IMR-90 (cell line): ENCODE measurements at regions not wholly inside any gene's neighbourhood (a gene's known extent, or its start where the extent isn't known, plus 50 kb on each side); places are given as distances from the start of the nearest gene placed in this dataset.

ENCODE experiments used
- ATAC-seq: fragments of 200-7000 bp; cut with Tn5 transposase; 2 replicates; pipeline ENCODE4 v1.9.1; 2020; ENCODE audit warnings: low read depth, mild to moderate bottlenecking, moderate library complexity
- BruUV-seq: library from RNA; stranded (reverse); fragments of 400-500 nt; replicated peaks from 2 replicates; lab custom pipeline; 2021; lab: Mats Ljungman, UMichigan
- CTCF ChIA-PET: fragments of 300-600 bp; formaldehyde crosslinking; extraction: SDS; loops from one replicate; lab custom pipeline; 2021; ENCODE audit warnings: antibody characterized with exemption; lab: Yijun Ruan, JAX
- POLR2A ChIA-PET: fragments of 300-600 bp; sonication (Branson Sonifier 250); formaldehyde crosslinking; loops from one replicate; lab custom pipeline; 2022; ENCODE audit warnings: antibody characterized with exemption; ENCODE audit not compliant: unreplicated experiment; lab: Charles Lee
- DNase-seq: peaks from one replicate; pipeline ENCODE4 v3.0.0; 2013
- H2AFZ ChIP-seq: replicated peaks from 2 replicates; pipeline ENCODE3; 2013; ENCODE audit warnings: low read length, mild to moderate bottlenecking; ENCODE audit not compliant: poor library complexity
- H2AK5ac ChIP-seq: 2 replicates; pipeline ENCODE4 v1.6.1; 2013; ENCODE audit warnings: low read depth, low read length, inconsistent platforms
- H2AK9ac ChIP-seq: replicated peaks from 2 replicates; pipeline ENCODE3; 2013; ENCODE audit warnings: mild to moderate bottlenecking, low read depth, low read length, moderate library complexity; ENCODE audit not compliant: poor library complexity
- H2BK120ac ChIP-seq: 2 replicates; pipeline ENCODE4 v1.6.1; 2013; ENCODE audit warnings: low read depth, low read length, inconsistent platforms
- H2BK15ac ChIP-seq: 3 replicates; pipeline ENCODE4 v1.6.1; 2013; ENCODE audit warnings: low read depth, low read length, inconsistent platforms
- H2BK20ac ChIP-seq: 2 replicates; pipeline ENCODE4 v1.6.1; 2013; ENCODE audit warnings: low read depth, mild to moderate bottlenecking, inconsistent platforms, low read length, moderate library complexity
- H2BK5ac ChIP-seq: 2 replicates; pipeline ENCODE4 v1.6.1; 2013; ENCODE audit warnings: mild to moderate bottlenecking, low read depth, low read length, inconsistent platforms; ENCODE audit not compliant: poor library complexity, severe bottlenecking
- H3K14ac ChIP-seq: replicated peaks from 2 replicates; pipeline ENCODE4 v1.6.1; 2013; ENCODE audit warnings: low read depth, low read length, inconsistent platforms
- H3K18ac ChIP-seq: 2 replicates; pipeline ENCODE4 v1.6.1; 2013; ENCODE audit warnings: low read depth, low read length, control low read depth
- H3K23ac ChIP-seq: 2 replicates; pipeline ENCODE4 v1.6.1; 2013; ENCODE audit warnings: low read depth, low read length, inconsistent platforms
- H3K27ac ChIP-seq: 2 replicates; pipeline ENCODE4 v1.5.1; 2013; ENCODE audit warnings: mild to moderate bottlenecking, control low read depth, low read length; ENCODE audit not compliant: insufficient read depth
- H3K27me3 ChIP-seq: 2 replicates; pipeline ENCODE4 v1.6.1; 2013; ENCODE audit warnings: low read length; ENCODE audit not compliant: control insufficient read depth, insufficient read depth
- H3K36me3 ChIP-seq: 2 replicates; pipeline ENCODE4 v1.6.1; 2013; ENCODE audit warnings: low read length, mixed read lengths; ENCODE audit not compliant: control insufficient read depth, insufficient read depth
- H3K4ac ChIP-seq: 2 replicates; pipeline ENCODE4 v1.6.1; 2013; ENCODE audit warnings: low read depth, low read length, inconsistent platforms
- H3K4me1 ChIP-seq: 2 replicates; pipeline ENCODE4 v1.6.1; 2013; ENCODE audit warnings: low read length, mixed read lengths; ENCODE audit not compliant: control insufficient read depth, insufficient read depth
- H3K4me2 ChIP-seq: 2 replicates; pipeline ENCODE4 v1.6.1; 2013; ENCODE audit warnings: low read depth, mild to moderate bottlenecking, control low read depth, low read length, moderate library complexity
- H3K4me3 ChIP-seq: 2 replicates; pipeline ENCODE4 v1.5.1; 2013; ENCODE audit warnings: low read depth, mild to moderate bottlenecking, control low read depth, low read length, moderate library complexity; ENCODE audit not compliant: insufficient read depth
- H3K56ac ChIP-seq: 2 replicates; pipeline ENCODE4 v1.6.1; 2013; ENCODE audit warnings: low read length, inconsistent platforms; ENCODE audit not compliant: insufficient read depth; ENCODE audit errors: extremely low read depth
- H3K79me1 ChIP-seq, 2 experiments: 2 replicates each; pipeline ENCODE4 v1.6.1; 2013; ENCODE audit warnings: low read length in 2 of 2, inconsistent platforms in 1 of 2, low read depth in 1 of 2
- H3K9ac ChIP-seq: 2 replicates; pipeline ENCODE4 v1.6.1; 2013; ENCODE audit warnings: low read depth, low read length, control low read depth
- H3K9me1 ChIP-seq: 2 replicates; pipeline ENCODE4 v1.6.1; 2013; ENCODE audit warnings: low read length, inconsistent platforms; ENCODE audit not compliant: insufficient read depth
- H3K9me3 ChIP-seq: 2 replicates; pipeline ENCODE4 v1.6.1; 2013; ENCODE audit warnings: low read length; ENCODE audit not compliant: control insufficient read depth, insufficient read depth
- H4K20me1 ChIP-seq: 2 replicates; pipeline ENCODE4 v1.6.1; 2013; ENCODE audit warnings: low read length, inconsistent platforms; ENCODE audit not compliant: insufficient read depth
- H4K5ac ChIP-seq: 2 replicates; pipeline ENCODE4 v1.6.1; 2013; ENCODE audit warnings: mild to moderate bottlenecking, low read depth, low read length, control low read depth
- H4K8ac ChIP-seq, 2 experiments: 2 replicates each; pipeline ENCODE4 v1.6.1; 2013; ENCODE audit warnings: low read depth in 2 of 2, low read length in 2 of 2, control low read depth in 1 of 2, inconsistent platforms in 1 of 2
- H4K91ac ChIP-seq: 2 replicates; pipeline ENCODE4 v1.6.1; 2013; ENCODE audit warnings: low read depth, low read length, inconsistent platforms; ENCODE audit not compliant: insufficient read depth
- BHLHE40 ChIP-seq: fragments of 150-350 bp; IDR thresholded peaks from 2 replicates; pipeline ENCODE4 v1.6.1; 2016; ENCODE audit warnings: mild to moderate bottlenecking, low read depth, low read length
- CTCF ChIP-seq: conservative IDR thresholded peaks from 2 replicates; pipeline ENCODE4 v1.5.1; 2012; ENCODE audit warnings: mild to moderate bottlenecking, low read depth, low read length, improper control_type of control experiment
- MAZ ChIP-seq: IDR thresholded peaks from 2 replicates; pipeline ENCODE4 v1.6.1; 2012; ENCODE audit warnings: low read depth, mild to moderate bottlenecking, low read length, improper control_type of control experiment, moderate library complexity, borderline replicate concordance
- NFE2L2 ChIP-seq: fragments of 150-350 bp; IDR thresholded peaks from 2 replicates; pipeline ENCODE4 v1.6.1; 2016; ENCODE audit warnings: low read depth, mild to moderate bottlenecking, low read length
- RFX5 ChIP-seq: IDR thresholded peaks from 2 replicates; pipeline ENCODE4 v1.8.0; 2012; ENCODE audit warnings: low read depth, mild to moderate bottlenecking, low read length, moderate library complexity
- SMC3 ChIP-seq: fragments of 150-350 bp; IDR thresholded peaks from 2 replicates; pipeline ENCODE4 v1.6.1; 2016; ENCODE audit warnings: low read depth, mild to moderate bottlenecking, antibody characterized with exemption, low read length, moderate library complexity
- WGBS, 2 experiments: methylation state at CpG; one replicate each; pipeline versions ENCODE4 v1.1.5 to v1.1.7; 2013; ENCODE audit warnings: missing lambda C conversion rate in 2 of 2; ENCODE audit not compliant: insufficient read length in 1 of 2; ENCODE audit errors: extremely low coverage in 2 of 2; 5-methylcytosine and 5-hydroxymethylcytosine counted together
- dilution Hi-C: fragments of 300-500 bp; cut with HindIII; formaldehyde crosslinking; loops from one replicate; pipeline ENCODE4 v1.14.3; 2018; ENCODE audit warnings: low sequenced_read_pairs; ENCODE audit not compliant: unreplicated experiment
- in situ Hi-C: fragments of 300-500 bp; cut with MboI; formaldehyde crosslinking; loops from 3 replicates; pipeline ENCODE4 v1.14.3; 2019; ENCODE audit warnings: low sequenced_read_pairs, inconsistent platforms, mixed read lengths
- intact Hi-C: fragments of 100-400 bp; cut with micrococcal nuclease; formaldehyde crosslinking; loops from 2 replicates; pipeline ENCODE4 v1.10.0; 2022

- no peak for TF ChIP-seq BHLHE40
- TF ChIP-seq NFE2L2: no peak
- no peak for TF ChIP-seq CTCF
Measured at GRCh38 chr16:11423315-11424117, 78.3 kb downstream of the RMI2 start (continued).

- intact Hi-C loops (loop anchor here (10.0 kb wide), 1 partner anchor 51 kb away; no protein-coding TSS in a partner anchor), in situ Hi-C loops (no loop called here), dilution Hi-C loops (no loop called here)
- Histone ChIP-seq H2BK20ac (no peak overlapping the region), H3K23ac (no peak overlapping the region), H2AFZ (no peak overlapping the region), H3K27me3 (peaks cover 7% of the 10 kb centered on the region; the same call in 1 of the 2 replicates), H3K36me3 (no peaks in the 10 kb centered on the region), H3K4ac (no peak overlapping the region), H2BK15ac (no peak overlapping the region), H2BK5ac (no peak overlapping the region), H3K9me1 (no peaks in the 10 kb centered on the region), H3K56ac (no peak overlapping the region), H4K20me1 (no peaks in the 10 kb centered on the region), H3K14ac (no peak overlapping the region), H4K8ac (no peak overlapping the region), H4K91ac (no peak overlapping the region), H2AK5ac (no peak overlapping the region), H2BK120ac (no peak overlapping the region), H3K18ac (no peak overlapping the region), H3K4me1 (no peaks in the 10 kb centered on the region), H3K4me3 (no peak overlapping the region), H3K9me3 (no peaks in the 10 kb centered on the region), H3K9ac (no peak overlapping the region), H3K27ac (no peak overlapping the region), H4K5ac (no peak overlapping the region), H3K4me2 (no peak overlapping the region), H2AK9ac (no peak overlapping the region), H3K79me1 (no peaks in the 10 kb centered on the region)
- no peak for ATAC-seq
- no peak for TF ChIP-seq RFX5
- no peak for TF ChIP-seq SMC3
- no peak for TF ChIP-seq MAZ
- WGBS, 2 experiments: 100% methylated on average over 1 of the region's 15 CpGs; no CpG with 5 or more reads in 1 of the 2 experiments
- ChIA-PET POLR2A (interaction anchor here (0.6 kb wide), 1 partner anchor 21 kb away, joined by 3 read pairs; no protein-coding TSS in a partner anchor), CTCF (no interaction called here)
- DNase-seq: no peak
- BruUV-seq: no TSS peak
Measured at GRCh38 chr16:11424118-11424460, 78.8 kb downstream of the RMI2 start.
